CD4-positive, alpha-beta T cell treated with Interleukin-15 for 4 hours (primary cell): ENCODE measurements at regions not wholly inside any gene's neighbourhood (a gene's known extent, or its start where the extent isn't known, plus 50 kb on each side); places are given as distances from the start of the nearest gene placed in this dataset.
"Not testable (repeated sequence)": the region's sequence is repeated elsewhere in the genome, so short reads cannot be mapped to it uniquely, and the experiment has no call there.

ENCODE experiments used
- DNase-seq: peaks from one replicate; pipeline ENCODE4 v3.0.0-alpha.2; 2020; ENCODE audit warnings: low spot score

DNA sequence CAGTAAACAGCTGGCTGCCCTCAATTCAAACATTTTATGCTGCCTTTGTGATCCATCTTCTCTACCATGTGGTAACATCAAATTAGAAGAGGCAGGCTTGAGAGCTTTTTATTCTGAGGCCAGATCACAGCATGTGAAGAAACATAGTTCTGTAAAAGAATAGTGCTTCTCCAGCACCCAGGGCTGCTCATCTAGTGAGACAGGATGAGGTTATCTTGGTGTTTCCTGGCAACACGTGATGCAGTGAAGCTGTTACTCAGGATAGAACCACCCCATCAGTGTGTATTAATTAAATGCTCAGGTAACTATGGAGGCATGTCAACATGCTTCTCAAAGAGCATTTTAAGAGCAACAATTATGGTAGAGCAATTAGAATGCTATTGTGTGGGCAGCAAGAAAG is 400.5 kb upstream of the ACO1 start:
- DNase-seq = no peak

DNA sequence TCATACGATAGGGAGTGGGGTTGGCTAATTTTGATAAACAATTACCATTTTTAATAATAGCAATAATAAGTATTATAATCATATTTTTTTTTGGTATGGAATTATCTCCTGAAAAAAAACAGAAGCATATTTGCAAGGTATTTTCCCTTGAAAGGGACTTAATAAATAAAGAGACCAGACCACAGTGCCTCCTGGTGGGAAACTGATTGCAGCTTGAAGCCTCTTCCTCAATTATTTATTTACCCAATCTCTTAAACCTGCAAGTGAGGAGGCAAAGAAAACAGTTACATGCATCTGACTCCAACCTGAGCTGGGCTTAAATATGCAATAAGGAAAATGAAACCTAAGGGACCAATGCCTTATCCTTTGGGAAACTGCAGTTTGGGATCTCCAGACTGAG is 388.1 kb upstream of the ACO1 start:
- DNase-seq = no peak

DNA sequence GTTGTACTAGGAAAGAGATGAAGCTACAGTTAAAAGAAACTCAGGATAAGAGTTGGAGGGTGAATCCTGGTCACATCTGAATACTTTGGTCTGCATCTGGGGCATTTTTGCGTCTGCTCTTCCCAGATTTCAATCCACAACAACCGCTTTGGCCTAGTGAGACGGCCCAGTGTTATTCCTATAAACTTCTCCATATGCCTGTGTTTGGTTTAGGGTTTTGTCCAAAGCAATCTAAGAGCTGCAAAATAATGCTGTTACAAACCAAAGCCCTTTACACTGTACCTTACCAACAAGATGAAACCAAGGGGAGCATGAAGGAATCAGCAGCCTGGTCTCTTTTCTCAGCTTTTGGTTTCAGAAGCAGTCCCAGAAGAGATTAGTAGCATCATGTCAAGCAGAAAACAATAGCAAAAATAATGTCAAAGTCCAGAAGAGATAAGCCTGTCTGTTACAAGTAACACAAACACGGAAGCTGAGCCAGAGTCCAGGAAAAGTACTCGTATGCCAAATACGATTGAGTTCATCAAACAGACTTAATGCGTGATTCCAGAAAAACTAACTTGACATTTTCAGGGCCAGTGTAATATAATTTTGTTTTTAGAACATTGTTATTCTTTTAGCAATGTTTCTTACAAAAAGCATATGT is 379.9 kb upstream of the ACO1 start:
- DNase-seq = no peak

DNA sequence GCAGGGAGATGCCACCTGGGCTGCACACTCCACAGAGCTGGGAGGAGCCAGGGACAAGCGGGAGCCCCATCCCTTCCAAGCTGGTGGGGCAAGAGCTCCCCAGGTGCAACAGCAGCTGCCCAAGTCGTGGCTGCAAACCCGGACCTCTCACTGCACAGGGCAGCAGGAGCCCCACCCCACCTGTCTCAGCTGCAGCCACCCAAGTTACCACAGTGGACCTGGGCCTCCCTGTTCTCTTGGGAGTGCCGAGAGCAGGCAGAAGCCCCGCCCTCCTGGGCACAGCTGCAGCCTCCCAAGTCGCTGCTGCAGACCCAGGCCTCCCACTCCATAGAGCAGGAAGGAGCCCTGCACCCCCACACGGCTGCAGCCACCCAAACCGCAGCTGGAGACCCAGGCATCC is 374.1 kb upstream of the ACO1 start:
- no peak for DNase-seq

DNA sequence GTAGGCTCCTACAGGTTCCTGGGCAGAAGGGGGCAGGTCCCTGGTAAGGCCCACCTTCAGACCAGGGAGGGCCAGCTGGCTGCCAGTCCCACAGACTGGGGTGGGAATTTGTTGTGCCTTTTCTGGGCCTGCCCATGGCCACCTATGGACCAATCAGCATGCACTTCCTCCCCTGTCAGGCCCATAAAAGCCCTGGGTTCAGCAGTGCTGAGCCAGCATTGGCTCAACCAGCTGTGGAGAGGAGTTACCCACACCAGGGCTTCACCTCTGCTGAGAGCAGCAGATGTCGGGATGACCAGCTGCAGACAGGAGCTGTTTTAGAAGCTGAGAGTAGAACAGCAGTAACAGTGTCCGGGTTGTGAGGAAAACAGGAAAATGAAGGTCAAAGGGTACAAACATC is 373.4 kb upstream of the ACO1 start:
- DNase-seq = no peak

DNA sequence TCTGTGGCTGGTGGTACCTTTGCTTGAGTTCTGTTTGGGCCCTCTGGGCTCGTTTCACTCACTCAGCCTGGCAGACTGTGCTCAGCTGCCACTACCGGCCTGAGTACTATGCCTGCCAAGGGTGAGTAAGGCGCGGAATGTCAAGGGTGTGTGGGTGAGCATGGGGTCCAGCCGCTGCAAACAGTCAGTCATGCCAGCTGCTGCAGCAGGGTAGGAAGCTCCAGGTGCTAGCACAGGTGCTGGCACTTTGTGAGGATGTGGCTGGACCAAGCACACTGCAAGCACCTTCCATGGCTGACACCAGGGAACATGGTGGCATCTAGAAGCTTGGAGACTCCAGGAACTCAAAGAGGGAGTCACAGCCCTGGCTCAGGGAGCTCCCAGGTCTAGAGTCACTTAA is 368.6 kb upstream of the ACO1 start:
- DNase-seq = no peak

DNA sequence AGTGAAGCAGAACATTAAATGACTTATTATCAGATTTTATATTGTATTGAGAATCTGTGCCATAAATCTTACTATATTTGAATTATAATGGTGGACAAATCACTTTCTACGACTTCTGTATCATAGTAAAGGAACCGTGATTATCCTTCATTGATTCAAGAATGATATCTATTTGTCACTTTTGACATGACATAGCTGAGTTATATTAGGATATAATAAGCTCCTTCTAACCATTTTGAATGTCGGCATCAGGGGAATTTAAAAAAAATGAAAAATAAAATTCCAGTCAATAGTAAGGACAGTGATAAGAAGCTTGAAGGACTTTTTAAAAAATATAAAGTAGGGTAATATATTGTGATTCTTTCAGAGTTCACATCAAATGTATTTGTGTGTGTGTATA is 338.9 kb upstream of the ACO1 start:
- DNase-seq = no peak

DNA sequence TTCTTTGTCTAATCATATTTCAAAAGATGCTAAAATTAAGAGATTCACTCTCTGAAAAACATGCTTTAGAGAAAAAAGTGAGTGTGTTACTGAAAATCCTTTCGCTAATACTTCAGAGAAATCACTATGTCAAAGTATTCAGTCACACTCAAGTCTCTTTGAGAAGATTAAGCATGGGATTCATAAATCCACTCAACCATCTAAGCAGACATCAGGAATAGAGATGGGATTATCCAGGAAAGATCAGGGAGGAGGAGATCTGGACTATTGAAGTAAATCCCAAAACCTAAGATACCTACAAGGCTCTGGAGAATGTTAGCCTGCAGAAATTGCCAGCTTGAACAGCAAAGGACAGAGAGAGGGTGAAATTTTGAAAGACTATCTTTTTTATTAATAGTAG is 317.2 kb upstream of the ACO1 start:
- DNase-seq = no peak

DNA sequence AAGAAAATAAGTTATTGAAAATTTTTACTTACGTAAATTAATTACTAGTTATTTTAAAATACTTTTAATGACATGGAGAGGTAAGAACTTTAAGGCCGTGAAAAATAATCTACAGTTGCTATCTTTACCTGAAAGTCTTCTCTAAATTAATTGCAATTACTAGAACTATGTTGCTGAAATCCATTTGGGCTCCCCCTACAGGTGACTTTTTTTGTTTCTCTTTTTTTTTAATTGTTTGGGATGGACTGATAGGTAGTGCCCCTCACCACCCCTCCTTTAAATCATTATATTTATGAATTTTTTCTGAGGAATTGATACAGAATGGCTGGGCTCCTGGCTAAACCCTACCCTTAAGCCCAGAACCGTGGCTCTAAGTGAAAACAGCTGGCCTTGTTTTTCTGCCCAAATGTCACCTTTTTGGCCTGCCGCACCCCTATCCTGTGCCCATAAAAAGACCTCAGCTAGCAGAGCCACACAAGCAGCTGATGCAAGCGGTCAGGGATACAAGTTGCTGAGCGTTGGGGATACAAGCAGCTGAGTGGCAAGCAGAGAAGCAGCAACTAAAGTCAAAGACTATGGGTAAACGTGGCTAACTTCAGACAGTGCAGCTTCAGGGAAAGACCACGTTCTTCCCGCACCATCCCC is 315.2 kb upstream of the ACO1 start:
- DNase-seq = no peak

DNA sequence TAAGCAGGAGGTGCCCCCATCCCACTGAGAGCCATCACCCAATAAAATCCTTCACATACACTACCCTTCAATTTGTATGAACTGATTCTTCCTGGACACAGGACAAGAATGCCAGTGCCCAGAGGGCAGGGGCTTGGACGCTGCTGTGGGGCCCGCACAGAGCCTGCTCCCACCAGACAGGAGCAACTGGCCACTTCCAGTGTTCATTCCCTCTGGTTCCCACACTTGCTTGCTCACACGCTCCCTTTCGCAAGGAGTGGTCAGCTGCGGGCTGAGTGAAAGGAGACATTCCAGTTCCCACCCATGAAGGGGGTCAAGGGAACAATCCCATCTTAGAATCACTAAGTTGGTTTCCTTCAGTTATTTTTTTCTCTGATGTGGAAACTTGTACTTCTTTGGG is 314.5 kb upstream of the ACO1 start:
- DNase-seq = no peak

DNA sequence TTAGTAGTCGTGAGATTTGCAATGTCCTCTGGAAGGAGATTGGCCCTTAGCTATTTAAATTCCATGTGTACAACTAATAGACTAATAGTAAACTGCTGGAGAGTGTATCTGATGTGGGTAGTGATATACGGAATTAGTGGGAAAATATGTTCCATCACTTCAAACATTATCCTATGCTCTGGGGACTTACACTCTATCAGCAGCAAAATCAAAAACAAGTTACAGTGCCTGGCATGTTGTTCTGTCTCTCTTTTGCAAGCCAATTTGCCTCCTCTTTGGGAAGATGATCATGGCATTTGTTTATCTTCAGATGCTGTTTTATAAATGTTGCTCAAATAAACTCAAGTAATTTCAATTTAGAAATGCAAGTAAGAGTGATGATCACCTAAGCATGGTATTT is 311.9 kb upstream of the ACO1 start:
- no peak for DNase-seq

DNA sequence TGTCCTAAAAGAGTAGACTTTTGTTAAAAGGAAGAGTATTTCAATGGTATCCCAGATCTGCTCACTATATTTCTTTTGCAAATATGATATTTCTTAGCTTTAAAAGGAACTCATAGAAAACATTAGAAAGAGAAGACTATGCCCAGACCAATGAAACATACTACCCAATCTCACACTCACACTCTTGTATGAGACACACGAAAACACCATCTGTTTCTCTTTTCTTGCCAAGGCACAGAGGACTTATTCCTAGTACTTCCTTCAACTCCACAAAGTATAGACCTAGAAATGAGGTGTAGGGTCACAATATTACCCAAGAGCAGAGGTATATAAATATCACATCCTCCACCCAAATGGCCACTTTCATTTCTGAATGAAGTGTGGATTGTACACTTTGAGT is 292.4 kb upstream of the ACO1 start:
- DNase-seq = no peak

DNA sequence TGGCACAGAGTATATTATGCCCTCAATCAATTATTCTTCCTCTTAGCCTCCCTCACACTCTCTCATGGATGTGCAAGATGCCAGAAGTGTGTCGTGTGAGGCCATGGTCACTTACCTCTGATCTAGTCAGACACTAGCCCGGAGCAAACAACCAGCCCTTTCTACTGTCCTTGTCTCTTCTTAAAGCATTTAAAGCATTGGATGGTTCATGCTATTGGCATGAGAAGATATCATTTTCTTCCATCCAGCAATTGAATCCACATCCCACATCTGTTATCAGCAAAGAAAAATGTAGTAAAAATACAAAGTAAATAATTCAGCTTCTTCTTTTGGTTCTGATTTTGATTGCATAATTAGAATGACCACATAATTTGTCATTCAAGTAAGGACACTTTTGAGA is 267.2 kb upstream of the ACO1 start:
- no peak for DNase-seq

DNA sequence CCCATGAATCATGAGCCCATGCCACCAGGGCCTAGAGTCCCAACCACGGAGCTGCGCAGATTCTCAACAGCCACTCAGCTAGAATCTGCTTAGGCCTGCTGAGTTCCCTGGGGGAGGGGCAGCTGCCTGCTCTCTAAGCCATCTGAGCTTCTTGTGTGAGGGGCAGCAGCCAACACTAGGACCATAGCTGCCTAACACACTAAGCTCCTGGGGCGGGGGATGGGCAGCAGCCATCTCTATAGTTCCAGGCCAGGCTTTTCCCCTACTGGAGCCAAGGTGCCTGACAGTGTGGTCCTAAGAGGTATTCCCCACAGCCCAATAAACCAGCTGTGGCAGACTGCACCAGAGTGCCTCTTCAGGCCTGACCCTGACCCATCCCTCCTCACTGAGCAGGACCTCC is 255.9 kb upstream of the ACO1 start:
- DNase-seq = no peak

DNA sequence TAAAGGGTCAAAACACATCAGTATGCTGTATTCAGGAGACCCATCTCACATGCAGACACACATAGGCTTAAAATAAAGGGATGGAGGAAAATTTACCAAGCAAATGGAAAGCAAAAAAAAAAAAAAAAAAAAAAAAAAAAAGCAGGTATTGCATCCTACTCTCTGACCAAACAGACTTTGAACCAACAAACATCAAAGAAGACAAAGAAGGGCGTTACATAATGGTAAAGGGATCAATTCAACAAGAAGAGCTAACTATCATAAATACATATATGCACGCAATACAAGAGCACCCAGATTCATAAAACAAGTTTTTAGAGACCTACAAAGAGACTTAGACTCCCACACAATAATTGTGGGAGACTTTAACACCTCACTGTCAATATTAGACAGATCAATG is 253.7 kb upstream of the ACO1 start:
- not testable (repeated sequence) for DNase-seq

DNA sequence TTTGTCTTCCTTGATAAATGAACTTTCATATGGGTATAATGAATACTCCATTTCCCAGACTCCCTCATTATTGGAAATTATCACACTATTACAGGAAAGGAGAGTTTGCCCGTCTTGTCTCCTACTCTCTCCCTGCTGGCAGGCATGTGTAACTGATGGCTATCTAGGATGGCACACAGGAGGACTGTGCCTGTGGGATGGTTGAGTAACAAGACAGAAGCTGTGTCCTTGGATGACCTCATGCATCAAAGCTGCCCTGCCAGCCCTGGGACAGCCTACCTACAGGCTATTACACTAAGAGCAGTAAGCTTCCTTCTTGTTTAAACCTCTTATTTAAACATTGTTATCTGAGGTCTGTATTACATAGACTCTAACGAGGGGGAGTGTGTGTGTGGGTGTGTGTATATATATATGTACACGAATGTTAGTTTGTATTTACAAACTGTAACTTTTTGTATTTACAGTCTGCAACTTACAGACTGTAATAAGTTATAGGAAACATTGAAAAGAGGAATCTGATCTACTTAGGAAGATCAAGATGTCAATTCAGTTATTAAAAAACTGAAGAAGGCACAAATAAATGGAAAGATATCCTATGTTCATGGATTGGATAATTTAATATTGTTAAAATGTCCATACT is 247.6 kb upstream of the ACO1 start:
- DNase-seq = no peak

DNA sequence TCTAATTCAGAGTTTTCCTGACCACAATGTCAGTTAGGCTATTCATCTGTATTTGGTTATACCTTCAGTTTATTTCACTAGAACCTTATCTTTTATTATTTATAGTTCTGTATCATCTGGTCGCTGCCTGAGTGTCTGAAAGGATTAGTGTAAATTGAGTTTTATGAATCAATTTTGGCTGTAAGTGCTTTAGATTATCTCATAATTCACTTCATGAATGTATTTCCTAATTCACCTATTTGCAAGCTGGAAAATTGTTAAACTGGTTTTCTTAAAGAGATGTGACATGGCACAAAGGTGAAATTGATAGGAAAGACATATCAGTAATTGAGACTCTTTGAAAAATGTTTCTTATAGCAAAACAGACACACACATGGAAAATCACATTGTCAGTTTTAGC is 242.4 kb upstream of the ACO1 start:
- no peak for DNase-seq

DNA sequence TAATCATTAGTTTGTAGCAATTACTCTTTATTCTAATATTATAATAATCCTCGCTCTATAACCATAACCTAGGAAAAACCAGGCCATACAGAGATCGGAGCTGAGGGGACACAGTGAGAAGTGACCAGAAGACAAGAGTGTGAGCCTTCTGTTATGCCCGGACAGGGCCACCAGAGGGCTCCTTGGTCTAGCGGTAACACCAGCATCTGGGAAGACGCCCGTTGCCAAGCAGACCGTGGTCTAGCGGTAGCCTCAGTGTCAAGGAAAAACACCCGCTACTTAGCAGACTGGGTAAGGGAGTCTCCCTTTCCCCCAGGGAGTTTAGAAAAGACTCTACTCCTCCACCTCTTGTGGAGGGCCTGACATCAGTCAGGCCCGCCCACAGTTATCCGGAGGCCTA is 235.9 kb upstream of the ACO1 start:
- not testable (repeated sequence) for DNase-seq

DNA sequence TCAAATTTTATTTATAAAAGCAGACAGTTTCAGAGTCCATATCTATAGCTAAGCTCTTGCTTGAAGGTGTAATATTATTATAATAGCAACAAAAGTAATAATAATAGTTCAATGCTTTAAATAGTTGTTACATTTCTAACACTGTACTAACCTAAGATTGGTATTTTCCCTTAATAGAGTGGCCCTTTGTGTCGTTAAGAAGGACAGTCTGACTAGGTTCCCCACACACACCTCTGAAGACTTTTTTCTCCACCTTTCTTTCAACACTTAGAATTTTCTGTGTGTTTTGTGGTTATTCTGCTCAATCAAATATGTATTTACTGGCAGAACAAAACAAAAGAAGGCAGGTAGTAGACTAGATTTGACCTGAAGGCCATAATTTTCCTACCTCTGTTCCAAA is 223.2 kb upstream of the ACO1 start:
- no peak for DNase-seq

DNA sequence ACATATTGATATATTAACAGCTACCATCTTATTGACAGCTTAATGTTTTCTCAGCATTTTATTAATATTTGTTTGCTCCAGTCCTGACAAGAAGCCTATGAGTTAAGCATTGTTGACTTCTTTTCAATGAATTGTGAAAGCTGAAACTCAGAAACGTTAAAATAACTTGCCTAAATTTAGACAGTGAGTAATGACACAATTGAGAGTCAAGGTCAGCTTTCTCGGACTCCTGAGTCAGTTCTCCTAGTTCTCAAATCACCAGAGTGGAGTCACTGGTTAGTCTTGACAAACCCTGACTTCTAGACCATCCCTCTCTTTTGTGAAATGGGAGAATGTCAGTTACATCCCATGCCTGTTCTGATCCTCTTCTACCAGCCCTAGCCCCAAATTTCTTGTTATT is 222.7 kb upstream of the ACO1 start:
- no peak for DNase-seq

DNA sequence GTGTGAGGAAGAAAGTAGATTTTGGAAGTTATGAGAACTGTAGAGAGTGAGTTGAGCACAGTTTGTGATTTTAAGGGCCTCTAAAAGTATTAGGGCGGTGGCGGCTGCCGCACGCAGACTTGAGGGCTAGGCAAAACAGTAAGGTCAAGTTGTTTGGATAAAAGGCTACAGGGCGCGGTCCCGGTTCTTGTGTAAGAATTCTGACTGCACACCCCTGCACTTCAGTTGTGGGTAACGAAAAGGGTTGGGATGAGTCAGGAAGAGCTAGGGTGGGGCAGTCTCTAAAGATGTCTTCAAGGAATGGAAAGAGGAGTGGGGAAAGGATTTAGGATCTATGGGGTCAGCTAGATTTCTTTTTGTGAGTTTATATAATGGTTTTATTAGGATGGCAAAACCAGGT is 218.1 kb upstream of the ACO1 start:
- not testable (repeated sequence) for DNase-seq

DNA sequence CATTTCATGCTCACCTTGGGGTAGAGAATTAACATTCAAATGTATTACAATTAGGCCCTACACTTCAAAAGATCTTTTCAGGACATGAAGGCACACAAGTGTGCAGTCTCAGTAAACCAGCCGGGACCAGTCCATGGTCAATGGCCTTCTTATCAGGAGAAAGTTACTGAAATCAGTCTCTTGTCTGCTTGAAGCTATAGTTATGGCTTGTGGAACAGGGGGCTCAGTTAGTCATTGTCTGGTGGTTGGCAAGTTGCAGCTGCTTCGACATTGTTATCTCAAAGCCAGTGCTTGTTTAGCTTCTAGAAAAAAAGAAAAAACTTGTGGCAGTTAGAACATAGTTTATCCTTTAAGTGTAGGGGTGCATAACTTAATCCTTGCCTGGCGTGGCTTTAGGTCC is 213.1 kb upstream of the ACO1 start:
- DNase-seq = no peak

DNA sequence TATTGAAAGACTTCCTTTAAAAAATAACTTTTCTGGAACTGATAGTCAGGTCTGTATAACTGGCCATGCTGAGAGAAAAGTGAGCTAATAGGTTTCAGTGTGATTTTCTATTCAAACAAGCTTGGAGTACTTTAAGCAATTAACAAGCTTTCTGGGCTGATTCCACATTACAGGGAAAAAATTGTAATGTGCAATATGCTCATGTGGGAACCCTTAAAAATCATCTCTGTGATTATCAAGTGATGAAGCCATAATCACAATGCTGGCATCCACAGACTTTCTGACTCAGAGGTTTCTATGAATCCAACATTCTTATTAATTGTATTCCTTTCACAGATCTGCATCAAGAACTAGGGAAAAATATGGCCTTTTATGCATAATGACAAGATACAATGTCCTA is 212.2 kb upstream of the ACO1 start:
- DNase-seq = no peak

DNA sequence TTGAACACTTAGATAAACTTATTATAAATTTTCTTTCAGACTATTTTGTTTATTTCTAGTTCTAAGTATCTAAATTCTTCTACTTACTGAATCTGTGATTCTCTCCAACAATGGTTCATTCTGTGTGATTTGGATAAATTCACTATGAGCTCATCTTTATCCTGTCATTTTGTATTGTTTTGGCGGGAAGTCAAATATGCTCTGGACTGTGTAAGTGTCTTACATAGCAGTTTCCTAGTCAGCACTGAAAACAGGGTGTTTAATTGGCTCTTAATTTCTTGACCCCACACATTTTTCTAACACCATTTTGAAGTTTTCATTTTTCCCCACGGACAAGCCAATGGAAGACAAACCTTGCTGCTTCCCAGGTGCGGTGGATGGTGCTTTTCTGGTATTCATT is 207.0 kb upstream of the ACO1 start:
- DNase-seq = no peak
